SH-SY5Y (cell line): ENCODE measurements at regions not wholly inside any gene's neighbourhood (a gene's known extent, or its start where the extent isn't known, plus 50 kb on each side); places are given as distances from the start of the nearest gene placed in this dataset.

ENCODE experiments used
- GATA2 ChIP-seq: IDR thresholded peaks from 2 replicates; pipeline ENCODE4 v1.6.1; 2011; ENCODE audit warnings: mild to moderate bottlenecking, low read depth, low read length
- GATA3 ChIP-seq: IDR thresholded peaks from 2 replicates; pipeline ENCODE4 v1.6.1; 2011; ENCODE audit warnings: low read depth, mild to moderate bottlenecking, low read length, moderate library complexity

- TF ChIP-seq GATA2 (no peak), GATA3 (no peak)
These were observed 79.3 kb upstream of the ASAP2 start for GRCh38 chr2:9127316-9127715.
